WTC11 (cell line): ENCODE measurements at regions not wholly inside any gene's neighbourhood (a gene's known extent, or its start where the extent isn't known, plus 50 kb on each side); places are given as distances from the start of the nearest gene placed in this dataset.

Source experiments
- ATAC-seq: fragments of 200-7000 bp; cut with Tn5 transposase; 2 replicates; pipeline ENCODE4 v1.10.0; 2021; ENCODE audit warnings: mild to moderate bottlenecking, moderate library complexity
- CTCF ChIA-PET: fragments of 300-600 bp; sonication (Branson Sonifier 250); formaldehyde crosslinking; loops from one replicate; lab custom pipeline; 2021; ENCODE audit warnings: antibody characterized with exemption; lab: Charles Lee
- POLR2A ChIA-PET: fragments of 350-600 bp; sonication (Branson Sonifier 250); formaldehyde crosslinking; loops from one replicate; lab custom pipeline; 2021; ENCODE audit warnings: antibody characterized with exemption; lab: Charles Lee
- DNase-seq: peaks from one replicate; pipeline ENCODE4 v3.0.0; 2021; ENCODE audit warnings: low spot score
- H3K27ac Mint-ChIP-seq: 2 replicates; pipeline ENCODE4 v1.8.0; 2021; ENCODE audit warnings: mixed read lengths
- H3K27me3 Mint-ChIP-seq: 2 replicates; pipeline ENCODE4 v1.8.0; 2021; ENCODE audit warnings: low read depth, mild to moderate bottlenecking, moderate library complexity, mixed read lengths
- H3K36me3 Mint-ChIP-seq: 2 replicates; pipeline ENCODE4 v1.8.0; 2021; ENCODE audit warnings: mixed read lengths
- H3K4me1 Mint-ChIP-seq: 2 replicates; pipeline ENCODE4 v1.8.0; 2022; ENCODE audit warnings: mixed read lengths
- H3K4me3 Mint-ChIP-seq: 2 replicates; pipeline ENCODE4 v1.8.0; 2021; ENCODE audit warnings: mild to moderate bottlenecking, moderate library complexity, mixed read lengths
- H3K9me3 Mint-ChIP-seq: 2 replicates; pipeline ENCODE4 v1.8.0; 2021; ENCODE audit warnings: mixed read lengths
- AR ChIP-seq: fragments of 250-450 bp; sonication (Bioruptor Pico); IDR thresholded peaks from 2 replicates; pipeline ENCODE4 v1.9.0; 2021; ENCODE audit warnings: mild to moderate bottlenecking
- ARID4B ChIP-seq: sonication (generic); formaldehyde crosslinking; IDR thresholded peaks from 2 replicates; pipeline ENCODE4 v1.8.0; 2023; ENCODE audit warnings: missing genetic modification reagents, mild to moderate bottlenecking, borderline replicate concordance
- ATF3 ChIP-seq: sonication (generic); formaldehyde crosslinking; conservative IDR thresholded peaks from 2 replicates; pipeline ENCODE4 v1.8.1; 2022; ENCODE audit warnings: mild to moderate bottlenecking, missing genetic modification reagents
- E2F4 ChIP-seq: sonication (generic); formaldehyde crosslinking; IDR thresholded peaks from 2 replicates; pipeline ENCODE4 v1.8.1; 2022; ENCODE audit warnings: low read depth, mild to moderate bottlenecking, moderate library complexity, missing genetic modification reagents, borderline replicate concordance
- ESRRA ChIP-seq: sonication (generic); formaldehyde crosslinking; IDR thresholded peaks from 2 replicates; pipeline ENCODE4 v1.8.1; 2022; ENCODE audit warnings: mild to moderate bottlenecking, missing genetic modification reagents, borderline replicate concordance
- ETV6 ChIP-seq: sonication (generic); formaldehyde crosslinking; IDR thresholded peaks from 2 replicates; pipeline ENCODE4 v1.8.1; 2022; ENCODE audit warnings: mild to moderate bottlenecking, missing genetic modification reagents
- FOXJ3 ChIP-seq: sonication (generic); formaldehyde crosslinking; IDR thresholded peaks from 2 replicates; pipeline ENCODE4 v1.9.0; 2021; ENCODE audit warnings: missing genetic modification reagents, mild to moderate bottlenecking, borderline replicate concordance
- GRHL2 ChIP-seq: fragments of 250-450 bp; sonication (Bioruptor Pico); IDR thresholded peaks from 2 replicates; pipeline ENCODE4 v1.8.0; 2022; ENCODE audit warnings: mild to moderate bottlenecking, moderate library complexity; ENCODE audit not compliant: insufficient replicate concordance, severe bottlenecking
- KAT7 ChIP-seq: sonication (generic); formaldehyde crosslinking; IDR thresholded peaks from 2 replicates; pipeline ENCODE4 v1.8.1; 2023; ENCODE audit warnings: missing genetic modification reagents, mild to moderate bottlenecking, borderline replicate concordance
- NFE2L1 ChIP-seq: sonication (generic); formaldehyde crosslinking; IDR thresholded peaks from 2 replicates; pipeline ENCODE4 v1.8.1; 2023; ENCODE audit warnings: missing genetic modification reagents
- RORB ChIP-seq: fragments of 250-450 bp; sonication (Bioruptor Pico); IDR thresholded peaks from 2 replicates; pipeline ENCODE4 v1.9.0; 2021; ENCODE audit warnings: mild to moderate bottlenecking
- SP1 ChIP-seq: sonication (generic); formaldehyde crosslinking; conservative IDR thresholded peaks from 2 replicates; pipeline ENCODE4 v1.8.1; 2022; ENCODE audit warnings: missing genetic modification reagents
- ZBTB21 ChIP-seq: sonication (generic); formaldehyde crosslinking; IDR thresholded peaks from 2 replicates; pipeline ENCODE4 v1.8.1; 2023; ENCODE audit warnings: mild to moderate bottlenecking, missing genetic modification reagents, borderline replicate concordance
- ZNF138 ChIP-seq: sonication (generic); formaldehyde crosslinking; conservative IDR thresholded peaks from 2 replicates; pipeline ENCODE4 v1.8.1; 2022; ENCODE audit warnings: mild to moderate bottlenecking, moderate library complexity, missing genetic modification reagents
- ZNF263 ChIP-seq: sonication (generic); formaldehyde crosslinking; IDR thresholded peaks from 2 replicates; pipeline ENCODE4 v1.8.1; 2022; ENCODE audit warnings: low read depth, mild to moderate bottlenecking, moderate library complexity, missing genetic modification reagents
- ZNF396 ChIP-seq: fragments of 250-450 bp; sonication (Bioruptor Pico); IDR thresholded peaks from 2 replicates; pipeline ENCODE4 v1.8.0; 2021; ENCODE audit warnings: mild to moderate bottlenecking, moderate library complexity, borderline replicate concordance
- ZNF512 ChIP-seq: sonication (generic); formaldehyde crosslinking; IDR thresholded peaks from 2 replicates; pipeline ENCODE4 v1.8.1; 2022; ENCODE audit warnings: missing genetic modification reagents, borderline replicate concordance

- no peak overlapping the region for H3K27ac Mint-ChIP-seq
- H3K4me1 Mint-ChIP-seq: no peaks in the 10 kb centered on the region
- H3K9me3 Mint-ChIP-seq: 0 out of 2 replicates have a peak, but pooled peaks cover 3% of the 10 kb centered on the region
- ATAC-seq: no peak
- H3K4me3 Mint-ChIP-seq: no peak overlapping the region
- no peak for DNase-seq
- TF ChIP-seq E2F4 (CRISPR knock-in tag) (no peak), FOXJ3 (CRISPR knock-in tag) (no peak), ZNF138 (CRISPR knock-in tag) (no peak), RORB (CRISPR knock-in tag) (no peak), ESRRA (CRISPR knock-in tag) (no peak), NFE2L1 (CRISPR knock-in tag) (no peak), AR (CRISPR knock-in tag) (no peak), ZNF396 (CRISPR knock-in tag) (no peak), ZNF263 (no peak), KAT7 (CRISPR knock-in tag) (no peak), ARID4B (CRISPR knock-in tag) (no peak), ETV6 (CRISPR knock-in tag) (no peak), SP1 (no peak), ZNF512 (CRISPR knock-in tag) (no peak), ATF3 (CRISPR knock-in tag) (no peak), ZBTB21 (CRISPR knock-in tag) (no peak), GRHL2 (no peak)
- H3K27me3 Mint-ChIP-seq: no peaks in the 10 kb centered on the region
- POLR2A ChIA-PET: interaction anchor here (0.6 kb wide), 1 partner anchor 46 kb away, joined by 8 read pairs; no protein-coding TSS in a partner anchor
- CTCF ChIA-PET: no interaction called here
- H3K36me3 Mint-ChIP-seq: no peaks in the 10 kb centered on the region
These were observed 56.5 kb upstream of the PCSK1 start for GRCh38 chr5:96489532-96489931.
